HG02970 (cell line): ENCODE measurements at regions not wholly inside any gene's neighbourhood (a gene's known extent, or its start where the extent isn't known, plus 50 kb on each side); places are given as distances from the start of the nearest gene placed in this dataset.

ENCODE experiments used
- ATAC-seq: cut with Tn5 transposase; IDR thresholded peaks from one replicate; pipeline ENCODE4 v1.9.1; 2021; ENCODE audit warnings: mild to moderate bottlenecking, moderate library complexity, moderate number of reproducible peaks; ENCODE audit not compliant: unreplicated experiment, low FRiP score

- no peak for ATAC-seq
Measured at GRCh38 chr9:73839471-73839870, 657.7 kb upstream of the RORB start.

DNA sequence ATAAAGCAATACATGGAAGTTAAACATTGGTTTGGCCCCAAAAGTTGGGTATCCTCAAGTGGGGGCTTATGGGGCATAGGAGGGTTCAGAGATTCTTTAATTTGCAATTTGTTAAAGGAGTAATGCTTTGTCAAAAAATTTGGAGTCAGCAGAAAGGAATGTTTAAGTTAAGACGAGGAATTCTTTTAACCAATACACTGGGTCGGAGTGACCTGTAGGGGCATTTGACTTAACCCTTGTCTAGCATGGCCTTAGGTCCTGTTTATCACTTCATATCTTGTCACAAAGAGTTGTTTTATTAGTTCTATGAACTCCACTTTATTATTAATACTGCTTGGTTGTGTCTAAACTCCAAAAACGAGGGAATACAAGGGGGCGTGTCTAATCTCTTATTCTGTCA, 656.1 kb upstream of the RORB start:
- ATAC-seq, result no peak

DNA sequence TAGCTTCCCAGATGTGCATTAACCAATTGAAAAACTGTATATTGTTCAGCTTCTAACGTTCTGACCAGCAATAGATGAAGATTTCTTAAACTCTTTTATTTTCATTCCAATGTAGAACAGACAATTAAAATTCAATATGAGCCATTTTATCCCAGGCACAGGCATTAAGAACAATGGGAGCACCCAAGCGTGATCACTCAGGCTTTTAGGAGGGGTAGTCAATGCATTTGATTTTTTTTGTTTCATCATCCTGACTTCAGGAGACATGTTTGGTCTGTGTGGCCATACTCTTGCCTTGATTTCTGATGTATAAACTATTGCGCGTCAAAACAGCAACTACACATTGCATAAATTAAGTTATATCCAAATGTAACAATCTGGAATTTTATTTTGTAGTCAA, 653.0 kb upstream of the RORB start:
- no peak for ATAC-seq

DNA sequence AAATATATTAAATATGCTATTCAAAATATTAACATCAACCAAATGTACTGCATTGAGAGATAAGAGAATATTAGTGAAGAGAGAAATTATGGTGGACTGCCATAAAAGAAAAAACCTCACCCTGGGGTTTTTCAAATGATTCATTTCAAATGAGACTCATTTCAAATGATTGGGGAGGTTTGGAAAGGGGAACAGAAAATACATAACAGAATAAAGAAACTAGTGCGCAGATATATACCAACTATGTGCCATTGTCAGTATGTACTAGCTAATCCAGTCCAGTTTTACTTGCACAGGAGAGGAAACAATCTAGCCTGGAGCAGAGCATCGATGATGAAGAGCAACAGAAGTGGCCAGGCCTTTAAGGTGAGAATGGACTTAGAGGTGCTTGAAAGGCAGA, 651.6 kb upstream of the RORB start:
- ATAC-seq, result peak; percentile 69

GRCh38 chr9:73845954-73846690, 651.0 kb upstream of the RORB start:
- no peak for ATAC-seq

DNA sequence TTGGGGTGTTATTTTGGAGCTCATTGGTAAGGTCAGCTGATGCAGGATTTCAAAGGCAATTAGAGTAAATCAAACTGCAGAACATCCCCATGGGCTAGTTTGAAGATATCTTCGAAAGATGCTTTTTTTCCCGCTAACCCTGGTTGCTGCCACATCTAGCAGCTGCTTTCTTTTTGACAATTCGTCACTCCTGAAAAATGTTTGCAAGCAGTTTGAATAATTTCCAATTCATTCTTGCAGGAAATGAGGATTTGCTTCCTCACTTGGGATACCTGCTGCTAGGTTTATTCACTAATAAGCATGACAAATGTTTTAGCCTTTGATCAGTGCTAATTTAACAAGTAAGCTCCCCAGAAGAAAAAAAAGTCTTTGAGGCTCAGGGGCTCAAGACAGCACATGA, 649.6 kb upstream of the RORB start:
- no peak for ATAC-seq

DNA sequence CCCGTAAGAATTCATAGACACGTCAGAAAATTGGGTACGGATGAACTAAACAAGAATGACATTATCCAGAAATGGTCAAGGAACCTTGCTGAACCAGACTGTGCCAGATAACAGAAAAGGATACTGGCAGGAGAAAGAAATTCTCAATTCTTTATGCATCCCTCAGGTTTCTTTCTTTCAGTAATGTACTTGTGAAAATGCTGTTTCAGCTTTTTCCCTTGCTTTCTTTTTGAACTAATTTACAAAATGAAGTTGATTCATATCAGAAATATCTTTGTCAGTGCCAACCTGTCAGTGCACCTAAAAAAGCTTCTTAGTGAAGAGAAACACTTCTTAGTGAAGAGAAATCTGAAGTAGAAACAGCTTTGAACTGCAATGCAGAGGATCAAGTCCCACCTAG, 643.6 kb upstream of the RORB start:
- no peak for ATAC-seq

GRCh38 chr9:73855206-73855605, 641.9 kb upstream of the RORB start:
- ATAC-seq, result no peak

- no peak for ATAC-seq
Measured at GRCh38 chr9:73863924-73864323, 633.2 kb upstream of the RORB start.

GRCh38 chr9:73866451-73866850, 630.7 kb upstream of the RORB start:
- ATAC-seq, result no peak

GRCh38 chr9:73869264-73869663, 627.9 kb upstream of the RORB start:
- peak; percentile 98 for ATAC-seq

GRCh38 chr9:73871636-73872035, 625.5 kb upstream of the RORB start:
- ATAC-seq, result no peak

DNA sequence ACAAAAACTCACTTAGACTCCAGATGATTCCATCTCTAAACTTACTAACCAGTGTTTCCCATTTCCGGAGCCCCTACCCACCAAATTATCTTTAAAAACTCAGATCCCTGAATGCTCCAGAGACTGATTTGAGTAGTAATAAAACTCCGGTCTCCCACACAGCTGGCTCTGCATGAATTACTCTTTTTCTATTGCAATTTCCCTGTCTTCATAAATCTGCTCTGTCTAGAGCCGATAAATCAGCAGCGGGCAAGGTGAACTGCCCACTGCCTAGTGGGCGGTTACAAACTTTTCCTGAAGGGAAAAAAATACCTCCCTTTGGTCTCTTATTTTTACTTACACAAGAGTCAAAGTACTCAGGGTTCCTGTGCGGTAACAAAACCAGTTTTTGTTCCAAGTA, 624.4 kb upstream of the RORB start:
- ATAC-seq, result no peak

GRCh38 chr9:73880101-73880500, 617.0 kb upstream of the RORB start:
- no peak for ATAC-seq

GRCh38 chr9:73889023-73889422, 608.1 kb upstream of the RORB start:
- no peak for ATAC-seq

GRCh38 chr9:73890685-73891277, 606.4 kb upstream of the RORB start:
- no peak for ATAC-seq

- ATAC-seq, result no peak
Measured at GRCh38 chr9:73892335-73892734, 604.8 kb upstream of the RORB start.

GRCh38 chr9:73893230-73893629, 603.9 kb upstream of the RORB start:
- ATAC-seq, result no peak

DNA sequence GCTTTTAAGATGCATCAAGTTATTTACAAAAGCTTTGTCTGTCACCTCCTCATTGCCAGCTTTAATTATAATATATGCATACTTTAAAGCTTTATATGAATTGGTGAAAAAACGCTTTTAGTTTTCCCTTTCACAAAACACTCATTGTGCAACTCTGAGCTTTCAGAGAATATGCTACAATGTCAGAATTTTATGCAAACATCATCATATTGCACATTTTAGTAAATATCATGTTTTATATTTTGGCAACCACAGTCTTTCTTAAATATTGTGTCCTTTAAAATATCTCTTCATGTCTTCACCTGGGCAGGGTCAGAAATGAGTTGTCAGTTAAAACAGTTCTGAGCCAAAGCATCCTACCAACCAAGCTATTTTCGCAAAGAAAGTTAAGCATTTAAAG, 601.1 kb upstream of the RORB start:
- no peak for ATAC-seq

GRCh38 chr9:73906671-73907070, 590.5 kb upstream of the RORB start:
- no peak for ATAC-seq

GRCh38 chr9:73911804-73912203, 585.3 kb upstream of the RORB start:
- ATAC-seq, result no peak

GRCh38 chr9:73916016-73916673, 581.0 kb upstream of the RORB start:
- no peak for ATAC-seq
